ENCODE measurements at regions not wholly inside any gene's neighbourhood (a gene's known extent, or its start where the extent isn't known, plus 50 kb on each side); places are given as distances from the start of the nearest gene placed in this dataset.

- DNase-seq (ENCODE audit: low read depth) = no peak
Measured at GRCh38 chr1:238558746-238559145, 668.0 kb upstream of the ZP4 start.

GRCh38 chr1:238558156-238558555, 667.4 kb upstream of the ZP4 start:
- DNase-seq (ENCODE audit: low read depth) = no peak

- DNase-seq (ENCODE audit: low read depth) = no peak
Measured at GRCh38 chr1:238552271-238552670, 661.5 kb upstream of the ZP4 start.

GRCh38 chr1:238549137-238549536, 658.4 kb upstream of the ZP4 start:
- DNase-seq (ENCODE audit: low read depth) = no peak

GRCh38 chr1:238546118-238546517, 655.4 kb upstream of the ZP4 start:
- DNase-seq (ENCODE audit: low read depth) = no peak

GRCh38 chr1:238537641-238538040, 646.9 kb upstream of the ZP4 start:
- no peak for DNase-seq (ENCODE audit: low read depth)

GRCh38 chr1:238530209-238530851, 639.6 kb upstream of the ZP4 start:
- no peak for DNase-seq (ENCODE audit: low read depth)

- DNase-seq (ENCODE audit: low read depth) = no peak
Measured at GRCh38 chr1:238517711-238518110, 627.0 kb upstream of the ZP4 start.

- no peak for DNase-seq (ENCODE audit: low read depth)
Measured at GRCh38 chr1:238501290-238501689, 610.6 kb upstream of the ZP4 start.

- DNase-seq (ENCODE audit: low read depth) = no peak
Measured at GRCh38 chr1:238499021-238499420, 608.3 kb upstream of the ZP4 start.

GRCh38 chr1:238492271-238492670, 601.5 kb upstream of the ZP4 start:
- no peak for DNase-seq (ENCODE audit: low read depth)

- no peak for DNase-seq (ENCODE audit: low read depth)
Measured at GRCh38 chr1:238491265-238491664, 600.5 kb upstream of the ZP4 start.

GRCh38 chr1:238489006-238489405, 598.3 kb upstream of the ZP4 start:
- no peak for DNase-seq (ENCODE audit: low read depth)

- DNase-seq (ENCODE audit: low read depth) = no peak
Measured at GRCh38 chr1:238488401-238488800, 597.7 kb upstream of the ZP4 start.

GRCh38 chr1:238487931-238488330, 597.2 kb upstream of the ZP4 start:
- no peak for DNase-seq (ENCODE audit: low read depth)

- DNase-seq (ENCODE audit: low read depth) = no peak
Measured at GRCh38 chr1:238485912-238486209, 595.1 kb upstream of the ZP4 start.

- DNase-seq (ENCODE audit: low read depth) = no peak
Measured at GRCh38 chr1:238485057-238485911, 594.6 kb upstream of the ZP4 start.

GRCh38 chr1:238484121-238484520, 593.4 kb upstream of the ZP4 start:
- DNase-seq (ENCODE audit: low read depth) = no peak

- DNase-seq (ENCODE audit: low read depth) = no peak
Measured at GRCh38 chr1:238476841-238477240, 586.1 kb upstream of the ZP4 start.

- no peak for DNase-seq (ENCODE audit: low read depth)
Measured at GRCh38 chr1:238475712-238476111, 585.0 kb upstream of the ZP4 start.

GRCh38 chr1:238474263-238474662, 583.5 kb upstream of the ZP4 start:
- DNase-seq (ENCODE audit: low read depth) = no peak

- DNase-seq (ENCODE audit: low read depth) = no peak
Measured at GRCh38 chr1:238469146-238469631, 578.5 kb upstream of the ZP4 start.

GRCh38 chr1:238468068-238468467, 577.3 kb upstream of the ZP4 start:
- no peak for DNase-seq (ENCODE audit: low read depth)

All from forelimb muscle (tissue), 1 donor.